Gastroesophageal sphincter (tissue), 4 donors: ENCODE measurements at regions not wholly inside any gene's neighbourhood (a gene's known extent, or its start where the extent isn't known, plus 50 kb on each side); places are given as distances from the start of the nearest gene placed in this dataset.

Experiments
- ATAC-seq: fragments of 150-250 bp; one replicate; pipeline ENCODE4 v1.9.1; 2016; ENCODE audit warnings: mild to moderate bottlenecking, moderate library complexity
- H3K27ac ChIP-seq, 4 donors: fragments of 200-600 bp; sonication (generic) in 3 of 4; 1 replicate in 3 of 4; 2 replicates in 1 of 4; pipeline ENCODE4 v1.5.1; 2016 to 2019
- H3K27me3 ChIP-seq: fragments of 200-600 bp; sonication (generic); one replicate; pipeline ENCODE4 v1.5.1; 2019
- H3K36me3 ChIP-seq, 2 donors: fragments of 200-600 bp; sonication (generic); one replicate each; pipeline ENCODE4 v1.5.1; 2019; ENCODE audit warnings: control low read depth in 1 of 2
- H3K4me1 ChIP-seq, 3 donors: fragments of 200-600 bp; sonication (generic); 1 replicate in 2 of 3; 2 replicates in 1 of 3; pipeline ENCODE4 v1.5.1; 2016 to 2019; ENCODE audit warnings: control low read depth in 2 of 3
- H3K4me3 ChIP-seq, 2 donors: fragments of 200-600 bp; sonication (generic); one replicate each; pipeline ENCODE4 v1.5.1; 2019; ENCODE audit warnings: mild to moderate bottlenecking in 1 of 2, moderate library complexity in 1 of 2
- H3K9me3 ChIP-seq, 3 donors: fragments of 200-600 bp; sonication (generic); one replicate each; pipeline ENCODE4 v1.5.1; 2017 to 2019; ENCODE audit warnings: control low read depth in 2 of 3
- EP300 ChIP-seq: sonication (generic); formaldehyde crosslinking; IDR thresholded peaks from one replicate; pipeline ENCODE4 v1.6.1; 2017; ENCODE audit warnings: antibody characterized with exemption, mild to moderate bottlenecking
- POLR2A ChIP-seq, 2 donors: fragments of 450-650 bp; IDR thresholded peaks; one replicate each; pipeline ENCODE4 v1.6.1; 2017; ENCODE audit warnings: antibody characterized with exemption in 2 of 2, mild to moderate bottlenecking in 2 of 2, moderate library complexity in 1 of 2
- POLR2AphosphoS5 ChIP-seq: sonication (generic); formaldehyde crosslinking; IDR thresholded peaks from one replicate; pipeline ENCODE4 v1.6.1; 2017; ENCODE audit warnings: antibody characterized with exemption
- WGBS, 2 donors: methylation state at CpG; one replicate each; pipeline ENCODE4 v1.1.5; 2018; ENCODE audit warnings: low coverage in 1 of 2; 5-methylcytosine and 5-hydroxymethylcytosine counted together
- TF ChIP-seq, protein P1 (sequence below), 4 experiments: fragments of 200-600 bp in 2 of 4; fragments of 450-650 bp in 2 of 4; sonication (generic) in 1 of 4; IDR thresholded peaks; one replicate each; pipeline ENCODE4 v1.5.1; 2017 to 2019; ENCODE audit warnings: antibody characterized with exemption in 4 of 4, mild to moderate bottlenecking in 2 of 4, moderate library complexity in 2 of 4

DNA sequence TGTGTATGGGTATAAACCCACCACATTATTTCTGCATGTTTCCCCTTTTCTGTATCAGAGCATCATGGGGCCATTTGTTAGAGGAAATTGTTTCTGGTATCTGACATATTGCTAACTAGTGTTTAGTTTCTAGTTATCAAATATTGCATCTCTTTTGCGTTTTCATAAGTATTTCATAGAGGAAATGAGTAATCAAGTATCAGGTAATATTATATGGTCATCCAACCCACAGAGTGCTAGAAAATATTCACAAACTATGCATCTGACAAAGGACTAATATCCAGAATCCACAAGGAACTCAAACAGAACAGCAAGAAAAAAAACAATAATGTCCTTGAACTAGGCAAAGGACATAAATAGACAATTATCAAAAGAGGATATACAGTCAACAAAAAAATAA is 258.9 kb upstream of the LRIG3 start:
- ATAC-seq: no peak
- no peaks in the 10 kb centered on the region for H3K27me3 ChIP-seq
- TF ChIP-seq POLR2AphosphoS5 (no peak), POLR2A (IDR thresholded peaks at IDR 0.05) (no peak), EP300 (no peak)
- TF ChIP-seq, protein P1, sequence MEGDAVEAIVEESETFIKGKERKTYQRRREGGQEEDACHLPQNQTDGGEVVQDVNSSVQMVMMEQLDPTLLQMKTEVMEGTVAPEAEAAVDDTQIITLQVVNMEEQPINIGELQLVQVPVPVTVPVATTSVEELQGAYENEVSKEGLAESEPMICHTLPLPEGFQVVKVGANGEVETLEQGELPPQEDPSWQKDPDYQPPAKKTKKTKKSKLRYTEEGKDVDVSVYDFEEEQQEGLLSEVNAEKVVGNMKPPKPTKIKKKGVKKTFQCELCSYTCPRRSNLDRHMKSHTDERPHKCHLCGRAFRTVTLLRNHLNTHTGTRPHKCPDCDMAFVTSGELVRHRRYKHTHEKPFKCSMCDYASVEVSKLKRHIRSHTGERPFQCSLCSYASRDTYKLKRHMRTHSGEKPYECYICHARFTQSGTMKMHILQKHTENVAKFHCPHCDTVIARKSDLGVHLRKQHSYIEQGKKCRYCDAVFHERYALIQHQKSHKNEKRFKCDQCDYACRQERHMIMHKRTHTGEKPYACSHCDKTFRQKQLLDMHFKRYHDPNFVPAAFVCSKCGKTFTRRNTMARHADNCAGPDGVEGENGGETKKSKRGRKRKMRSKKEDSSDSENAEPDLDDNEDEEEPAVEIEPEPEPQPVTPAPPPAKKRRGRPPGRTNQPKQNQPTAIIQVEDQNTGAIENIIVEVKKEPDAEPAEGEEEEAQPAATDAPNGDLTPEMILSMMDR (IDR thresholded peaks at IDR 0.05): no peak
- H3K4me1 ChIP-seq: no peaks in the 10 kb centered on the region
- no peak overlapping the region for H3K4me3 ChIP-seq
- H3K27ac ChIP-seq: no peak overlapping the region
- 88 to 92% methylated on average over 1 of the region's 1 CpG for WGBS, 2 donors
- no peaks in the 10 kb centered on the region for H3K36me3 ChIP-seq
- H3K9me3 ChIP-seq: no peaks in the 10 kb centered on the region

DNA sequence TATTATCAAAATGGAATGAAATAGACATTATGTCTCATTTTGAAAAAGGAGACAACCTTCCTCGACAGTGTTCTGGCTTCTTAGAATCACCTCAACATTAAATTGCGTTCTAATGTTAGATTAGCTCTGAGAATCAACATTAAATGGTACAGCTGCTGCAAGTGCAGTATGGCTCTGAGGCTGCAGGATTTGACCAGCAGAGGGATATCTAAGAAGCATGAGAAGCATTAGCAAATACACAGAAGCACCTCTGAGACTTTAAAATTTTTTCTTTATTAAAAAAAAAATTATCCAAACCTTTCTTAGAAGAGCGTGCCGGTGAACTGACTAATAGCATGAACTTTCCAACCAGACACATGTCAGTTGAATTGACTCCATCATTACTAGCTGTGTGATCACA is 253.4 kb upstream of the LRIG3 start:
- WGBS, 2 donors: 45 to 65% methylated on average over 4 of the region's 4 CpGs
- Histone ChIP-seq H3K36me3 (no peaks in the 10 kb centered on the region), H3K4me3 (no peak overlapping the region), H3K9me3 (no peaks in the 10 kb centered on the region), H3K4me1 (no peaks in the 10 kb centered on the region), H3K27me3 (no peaks in the 10 kb centered on the region), H3K27ac (no peak overlapping the region)
- TF ChIP-seq POLR2A (IDR thresholded peaks at IDR 0.05): no peak
- TF ChIP-seq, protein P1 (IDR thresholded peaks at IDR 0.05): no peak
- TF ChIP-seq EP300: no peak
- no peak for TF ChIP-seq POLR2AphosphoS5
- ATAC-seq: no peak

DNA sequence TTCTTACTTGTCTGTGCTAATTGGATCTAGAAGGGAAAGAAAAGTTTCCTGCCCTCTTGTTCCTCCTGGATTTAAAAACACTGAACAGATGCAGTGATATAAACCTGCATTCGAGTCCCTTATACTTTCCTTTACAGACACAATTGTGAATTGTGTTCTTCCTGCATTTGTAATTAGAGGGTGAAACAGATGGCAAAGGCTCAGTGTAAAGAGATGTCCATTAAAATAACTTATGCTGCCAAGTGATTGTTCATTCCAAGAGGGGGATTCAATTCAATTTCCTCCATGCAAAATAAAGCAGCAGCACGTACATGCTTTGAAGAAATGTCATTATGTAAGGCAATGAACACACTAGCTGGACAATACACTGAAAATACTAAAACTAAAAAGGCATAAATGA is 248.3 kb upstream of the LRIG3 start:
- no peaks in the 10 kb centered on the region for H3K36me3 ChIP-seq
- no peak for TF ChIP-seq EP300
- TF ChIP-seq, protein P1 (IDR thresholded peaks at IDR 0.05): no peak
- no peak for TF ChIP-seq POLR2A (IDR thresholded peaks at IDR 0.05)
- TF ChIP-seq POLR2AphosphoS5: no peak
- H3K4me3 ChIP-seq: no peak overlapping the region
- 45 to 47% methylated on average over 1 to 2 of the region's 2 CpGs for WGBS, 2 donors
- ATAC-seq: no peak
- no peaks in the 10 kb centered on the region for H3K27me3 ChIP-seq
- no peak overlapping the region for H3K27ac ChIP-seq
- no peaks in the 10 kb centered on the region for H3K4me1 ChIP-seq
- H3K9me3 ChIP-seq: no peaks in the 10 kb centered on the region

DNA sequence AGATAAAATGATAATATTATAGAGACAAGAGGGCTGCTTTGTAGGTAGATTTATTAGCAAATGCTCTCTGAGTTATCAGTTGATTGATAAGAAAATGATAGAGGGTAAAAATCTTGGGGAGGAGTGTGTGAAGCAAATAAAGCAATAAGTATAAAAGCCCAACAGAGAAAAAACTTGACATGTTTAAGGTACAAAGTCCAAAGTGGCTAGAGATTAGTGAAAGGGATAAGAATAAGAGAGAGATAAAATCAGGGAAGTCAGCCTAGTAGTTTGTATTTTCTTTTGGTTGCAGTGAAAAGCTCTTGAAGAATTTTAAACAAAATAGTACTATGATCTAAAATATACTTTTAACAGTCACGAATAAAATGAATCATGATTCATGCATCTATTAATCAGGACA is 246.2 kb upstream of the LRIG3 start:
- TF ChIP-seq, protein P1 (IDR thresholded peaks at IDR 0.05): no peak
- TF ChIP-seq EP300: no peak
- TF ChIP-seq POLR2AphosphoS5: no peak
- no peak for TF ChIP-seq POLR2A (IDR thresholded peaks at IDR 0.05)
- ATAC-seq: no peak

DNA sequence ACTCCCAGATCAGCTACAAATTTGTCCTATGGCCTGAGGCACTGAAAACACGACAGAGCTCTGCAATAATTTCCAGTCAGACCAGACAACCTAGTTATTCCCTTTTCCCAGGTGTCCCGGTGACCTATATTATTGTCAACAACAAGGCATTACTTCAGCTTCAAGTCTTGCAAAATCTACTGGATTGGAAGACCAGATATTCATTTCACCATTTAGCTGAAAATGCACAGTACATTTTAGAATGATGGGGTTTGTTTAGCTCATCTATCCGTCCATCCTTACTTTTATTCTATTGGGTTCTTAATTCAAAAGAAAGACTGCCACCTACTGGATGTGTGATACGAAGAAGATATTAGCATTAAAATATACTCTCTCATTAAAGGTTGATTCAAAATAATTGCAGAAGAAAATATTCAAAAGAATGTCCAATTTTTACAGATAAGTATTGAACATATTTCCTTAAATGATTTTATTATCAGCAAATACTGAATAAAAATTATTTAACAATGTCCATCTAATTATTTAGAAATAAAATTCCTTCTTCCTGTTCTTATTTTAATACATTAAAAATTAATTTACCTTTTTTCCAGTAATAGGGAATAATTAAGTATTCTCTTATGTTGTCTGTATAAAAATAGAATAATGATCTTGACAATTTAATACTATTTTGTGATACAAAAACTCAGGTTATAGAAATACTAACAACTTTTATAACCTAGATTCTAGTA is 244.9 kb upstream of the LRIG3 start:
- Histone ChIP-seq H3K4me3 (no peak overlapping the region), H3K9me3 (no peaks in the 10 kb centered on the region), H3K27ac (no peak overlapping the region), H3K36me3 (no peaks in the 10 kb centered on the region), H3K4me1 (no peaks in the 10 kb centered on the region), H3K27me3 (no peaks in the 10 kb centered on the region)
- WGBS, 2 donors: 28 to 32% methylated on average over 4 of the region's 4 CpGs
- ATAC-seq: no peak
- TF ChIP-seq, protein P1 (IDR thresholded peaks at IDR 0.05): peak; percentile 33 to 50 (median 42)
- no peak for TF ChIP-seq EP300

More for the DNA sequence above, 246.2 kb upstream of the LRIG3 start:
- Histone ChIP-seq H3K4me3 (no peak overlapping the region), H3K9me3 (no peaks in the 10 kb centered on the region), H3K27me3 (no peaks in the 10 kb centered on the region), H3K36me3 (no peaks in the 10 kb centered on the region), H3K27ac (no peak overlapping the region), H3K4me1 (no peaks in the 10 kb centered on the region)
- 13 to 30% methylated on average over 1 of the region's 1 CpG for WGBS, 2 donors
